Testis (tissue), 2 donors: ENCODE measurements at regions not wholly inside any gene's neighbourhood (a gene's known extent, or its start where the extent isn't known, plus 50 kb on each side); places are given as distances from the start of the nearest gene placed in this dataset.

ENCODE experiments used
- DNase-seq: peaks from one replicate; pipeline ENCODE4 v3.0.0-alpha.2; 2019
- H3K27ac ChIP-seq, 2 donors: fragments of 200-600 bp; sonication (generic); one replicate each; pipeline ENCODE4 v1.5.1; 2019
- H3K27me3 ChIP-seq: fragments of 200-600 bp; sonication (generic); one replicate; pipeline ENCODE4 v1.5.1; 2019
- H3K36me3 ChIP-seq: fragments of 200-600 bp; sonication (generic); one replicate; pipeline ENCODE4 v1.5.1; 2017; ENCODE audit warnings: low read depth; ENCODE audit errors: missing control alignments
- H3K4me1 ChIP-seq: fragments of 200-600 bp; sonication (generic); one replicate; pipeline ENCODE4 v1.5.1; 2019
- H3K4me3 ChIP-seq, 2 donors: fragments of 200-600 bp; sonication (generic); one replicate each; pipeline ENCODE4 v1.5.1; 2017 to 2019
- H3K9me3 ChIP-seq: fragments of 200-600 bp; sonication (generic); one replicate; pipeline ENCODE4 v1.5.1; 2017
- CTCF ChIP-seq, 3 experiments: fragments of 450-650 bp in 2 of 3; fragments of 200-600 bp in 1 of 3; sonication (generic) in 1 of 3; IDR thresholded peaks; one replicate each; pipeline ENCODE4 v1.5.1; 2016 to 2019; ENCODE audit warnings: antibody characterized with exemption in 3 of 3, mild to moderate bottlenecking in 2 of 3, moderate library complexity in 1 of 3
- POLR2A ChIP-seq: fragments of 450-650 bp; IDR thresholded peaks from one replicate; pipeline ENCODE4 v1.6.1; 2017; ENCODE audit warnings: antibody characterized with exemption, mild to moderate bottlenecking, moderate library complexity
- WGBS, 2 donors: methylation state at CpG; one replicate each; pipeline ENCODE4 v1.1.5; 2018; 5-methylcytosine and 5-hydroxymethylcytosine counted together
- intact Hi-C: fragments of 100-400 bp; cut with DNase I; formaldehyde crosslinking; loops from one replicate; pipeline ENCODE4 v1.15.1; 2023; ENCODE audit warnings: low total_unique reads

- 77 to 87% methylated on average over 1 of the region's 1 CpG for WGBS, 2 donors
- intact Hi-C loops: no loop called here
- Histone ChIP-seq H3K27me3 (no peaks in the 10 kb centered on the region), H3K4me3 (no peak overlapping the region), H3K36me3 (no peaks in the 10 kb centered on the region), H3K9me3 (no peaks in the 10 kb centered on the region), H3K27ac (no peak overlapping the region), H3K4me1 (no peaks in the 10 kb centered on the region)
- DNase-seq: no peak
- TF ChIP-seq POLR2A (no peak), CTCF (IDR thresholded peaks at IDR 0.05) (no peak)
Observed at GRCh38 chr10:59563531-59563930, 146.1 kb downstream of the SLC16A9 start.

- intact Hi-C loops: no loop called here
- 57 to 73% methylated on average over 3 of the region's 3 CpGs for WGBS, 2 donors
Observed at GRCh38 chr10:59562126-59562525, 147.5 kb downstream of the SLC16A9 start.

GRCh38 chr10:59561477-59562121, 148.1 kb downstream of the SLC16A9 start:
- H3K4me3 ChIP-seq: no peak overlapping the region
- intact Hi-C loops: no loop called here
- no peak for DNase-seq

More at GRCh38 chr10:59562126-59562525, 147.5 kb downstream of the SLC16A9 start:
- H3K36me3 ChIP-seq: no peaks in the 10 kb centered on the region
- no peaks in the 10 kb centered on the region for H3K4me1 ChIP-seq
- no peaks in the 10 kb centered on the region for H3K27me3 ChIP-seq
- H3K27ac ChIP-seq: no peak overlapping the region
- TF ChIP-seq CTCF (IDR thresholded peaks at IDR 0.05) (no peak), POLR2A (no peak)
- no peaks in the 10 kb centered on the region for H3K9me3 ChIP-seq
- DNase-seq: no peak
- H3K4me3 ChIP-seq: no peak overlapping the region

GRCh38 chr10:59560990-59561389, 148.7 kb downstream of the SLC16A9 start:
- H3K4me1 ChIP-seq: no peaks in the 10 kb centered on the region
- WGBS, 2 donors: 74 to 85% methylated on average over 2 of the region's 2 CpGs
- H3K4me3 ChIP-seq: no peak overlapping the region
- TF ChIP-seq POLR2A (no peak), CTCF (IDR thresholded peaks at IDR 0.05) (no peak)
- intact Hi-C loops: no loop called here
- no peak for DNase-seq
- no peaks in the 10 kb centered on the region for H3K9me3 ChIP-seq
- H3K36me3 ChIP-seq: no peaks in the 10 kb centered on the region
- H3K27me3 ChIP-seq: no peaks in the 10 kb centered on the region
- no peak overlapping the region for H3K27ac ChIP-seq

More at GRCh38 chr10:59561477-59562121, 148.1 kb downstream of the SLC16A9 start:
- no peaks in the 10 kb centered on the region for H3K36me3 ChIP-seq
- TF ChIP-seq CTCF (IDR thresholded peaks at IDR 0.05) (no peak), POLR2A (no peak)
- H3K27me3 ChIP-seq: no peaks in the 10 kb centered on the region
- H3K27ac ChIP-seq: no peak overlapping the region
- WGBS, 2 donors: 77 to 78% methylated on average over 3 of the region's 3 CpGs
- H3K4me1 ChIP-seq: no peaks in the 10 kb centered on the region
- no peaks in the 10 kb centered on the region for H3K9me3 ChIP-seq

- no peaks in the 10 kb centered on the region for H3K4me1 ChIP-seq
- 75 to 93% methylated on average over 2 of the region's 2 CpGs for WGBS, 2 donors
- no peaks in the 10 kb centered on the region for H3K27me3 ChIP-seq
- no peaks in the 10 kb centered on the region for H3K36me3 ChIP-seq
- intact Hi-C loops: no loop called here
- no peak overlapping the region for H3K27ac ChIP-seq
- no peak for TF ChIP-seq CTCF (IDR thresholded peaks at IDR 0.05)
- TF ChIP-seq POLR2A: no peak
- no peaks in the 10 kb centered on the region for H3K9me3 ChIP-seq
- no peak overlapping the region for H3K4me3 ChIP-seq
- DNase-seq: no peak
Observed at GRCh38 chr10:59560161-59560560, 149.5 kb downstream of the SLC16A9 start.
